Activated CD8-positive, alpha-beta memory T cell treated with anti-CD3 and anti-CD28 coated beads, Interleukin-2, amount 50 U/mL, for 48 hours (primary cell): ENCODE measurements at regions not wholly inside any gene's neighbourhood (a gene's known extent, or its start where the extent isn't known, plus 50 kb on each side); places are given as distances from the start of the nearest gene placed in this dataset.

Source experiments
- DNase-seq: peaks from one replicate; pipeline ENCODE4 v3.0.0-alpha.2; 2020

DNA sequence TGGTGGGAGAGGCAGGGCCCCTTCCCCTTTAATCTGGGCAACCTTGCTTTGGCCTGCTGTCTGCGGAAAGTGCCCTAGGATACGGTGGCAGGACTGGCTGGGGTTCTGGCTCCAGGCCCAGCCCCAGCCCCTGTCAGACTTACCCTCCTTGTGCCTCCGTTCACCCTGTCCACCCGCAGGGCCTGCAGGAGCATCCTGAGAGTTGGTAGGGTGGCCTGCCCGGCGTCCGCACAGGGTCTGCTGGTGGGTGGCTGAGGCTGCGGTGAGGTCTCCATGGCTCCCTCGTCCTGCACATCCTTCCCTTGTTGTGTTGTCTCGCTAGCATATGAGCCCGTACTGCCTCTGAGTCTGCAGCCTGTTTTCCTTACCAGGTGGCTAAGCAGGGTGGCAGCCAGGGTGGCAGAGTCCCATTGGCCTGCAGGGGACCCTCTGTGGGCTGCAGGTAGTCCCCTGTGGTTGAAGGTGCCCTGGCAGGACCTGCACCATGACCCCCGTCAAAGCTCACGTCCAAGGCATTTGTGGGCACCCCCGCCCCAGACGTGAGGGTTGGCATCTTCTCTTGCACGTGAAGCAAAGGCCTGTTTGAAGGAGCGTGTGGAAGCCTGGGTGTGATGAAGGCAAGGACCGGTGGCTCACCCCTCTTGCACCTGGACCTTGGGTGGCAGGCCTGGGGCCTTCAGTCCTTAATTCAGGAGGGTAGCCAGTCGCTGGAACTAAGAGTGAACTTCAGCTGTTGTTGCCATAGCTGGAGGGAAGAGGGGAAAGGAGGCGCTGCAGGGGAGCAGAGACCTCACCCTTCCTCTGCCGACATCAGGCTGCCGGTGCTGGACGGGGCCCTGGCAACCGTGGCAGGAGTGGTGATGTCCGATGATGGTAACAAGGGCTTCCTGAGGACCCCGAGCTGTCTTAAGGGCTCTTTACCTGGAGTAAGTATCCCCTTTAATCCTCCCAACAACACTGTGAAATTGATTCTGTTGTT is 293.7 kb downstream of the SEC14L1 start:
- DNase-seq, result peak; percentile 59

GRCh38 chr17:77435272-77436057 is 294.7 kb downstream of the SEC14L1 start:
- DNase-seq, result peak; percentile 72

- peak; percentile 56 for DNase-seq
Measured at GRCh38 chr17:77436058-77436442, 295.3 kb downstream of the SEC14L1 start.

DNA sequence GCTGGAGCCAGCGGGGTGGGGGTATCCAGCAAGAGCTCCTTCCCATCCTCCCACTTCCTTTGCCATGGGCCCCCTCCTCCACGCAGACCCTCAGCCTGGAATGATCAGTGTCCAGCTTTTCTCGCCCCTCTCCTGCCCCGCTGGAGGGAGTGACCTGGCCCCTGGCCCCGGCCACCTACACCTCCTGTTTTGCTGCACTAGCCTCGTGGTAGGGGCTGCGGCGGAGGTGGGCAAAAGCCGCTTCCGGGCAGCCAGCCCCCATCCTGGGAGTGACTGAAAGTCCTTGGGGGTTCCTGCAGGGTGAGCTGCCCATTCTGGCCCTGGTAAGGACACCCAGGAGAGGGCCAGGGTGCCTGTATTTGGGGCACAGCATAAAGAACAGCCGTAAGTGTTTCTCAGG is 295.7 kb downstream of the SEC14L1 start:
- peak; percentile 54 for DNase-seq

DNA sequence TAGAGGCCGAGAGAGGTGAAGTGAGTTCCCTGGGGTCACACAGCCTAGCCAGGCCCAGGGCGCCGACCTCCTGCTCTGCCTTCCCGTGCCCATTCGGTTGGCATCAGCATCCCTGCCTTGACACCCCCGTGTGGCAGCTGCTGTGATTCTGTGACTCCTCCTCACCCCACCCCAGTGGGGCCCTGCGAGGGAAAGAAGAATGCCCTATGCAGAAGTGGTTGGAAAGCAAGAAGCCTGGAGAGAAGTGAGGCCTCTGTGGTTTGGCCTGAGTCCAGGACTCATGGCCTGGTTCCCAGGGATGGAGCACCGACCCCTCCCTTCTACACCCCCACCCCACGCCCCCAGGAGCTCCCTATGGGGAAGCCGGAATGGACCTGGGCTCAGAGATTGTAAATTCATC is 296.2 kb downstream of the SEC14L1 start:
- DNase-seq, result peak; percentile 61

DNA sequence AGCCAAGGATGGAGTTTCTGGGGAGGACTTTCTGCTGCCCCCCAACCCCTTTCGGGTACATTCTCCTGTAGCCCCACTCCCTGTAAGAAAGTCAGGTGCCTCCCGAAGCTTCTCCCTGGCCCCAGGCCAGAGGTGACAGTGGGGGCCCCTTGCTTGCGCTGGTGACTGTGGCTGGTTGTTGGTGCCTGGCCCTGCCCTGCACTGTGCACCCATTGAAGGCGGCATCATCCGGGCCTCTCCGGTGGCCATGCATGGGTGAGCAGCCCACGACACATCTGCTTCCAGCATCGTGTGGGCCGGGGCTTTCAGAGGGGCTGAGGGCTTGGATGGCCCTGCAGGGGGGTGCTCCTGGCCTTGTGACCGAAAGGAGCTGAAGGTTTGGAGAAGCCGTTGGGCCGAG is 297.0 kb downstream of the SEC14L1 start:
- peak; percentile 57 for DNase-seq

- DNase-seq, result peak; percentile 50
Measured at GRCh38 chr17:77438241-77439188, 297.7 kb downstream of the SEC14L1 start.

GRCh38 chr17:77439189-77440018 is 298.6 kb downstream of the SEC14L1 start:
- peak; percentile 70 for DNase-seq

DNA sequence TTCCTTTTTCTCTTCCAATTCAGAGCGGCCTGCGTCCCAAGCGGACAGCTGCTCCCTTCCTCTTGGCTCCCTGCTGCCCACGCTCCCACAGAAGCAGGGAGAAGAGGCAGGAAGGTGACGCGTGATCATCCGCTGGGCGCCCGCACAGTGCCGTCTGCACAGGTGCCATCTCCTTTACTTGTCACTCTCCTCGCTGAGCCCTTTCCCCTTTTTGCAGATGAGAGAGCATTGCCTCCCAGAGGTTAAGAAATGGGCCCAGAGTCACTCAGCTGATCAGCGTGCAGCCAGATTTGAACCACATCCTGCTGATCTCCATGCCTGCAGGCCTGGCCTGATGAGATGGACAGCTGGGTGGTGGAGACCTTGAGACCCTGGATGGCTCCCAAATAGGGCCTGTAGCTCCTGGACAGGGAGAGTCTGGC is 299.8 kb downstream of the SEC14L1 start:
- peak; percentile 66 for DNase-seq

- peak; percentile 83 for DNase-seq
Measured at GRCh38 chr17:77441130-77441920, 300.6 kb downstream of the SEC14L1 start.

- DNase-seq, result no peak
Measured at GRCh38 chr17:77441940-77442339, 301.2 kb downstream of the SEC14L1 start.

- DNase-seq, result no peak
Measured at GRCh38 chr17:77442976-77443747, 302.4 kb downstream of the SEC14L1 start.

- no peak for DNase-seq
Measured at GRCh38 chr17:77443748-77444260, 303.0 kb downstream of the SEC14L1 start.

GRCh38 chr17:77444628-77444983 is 303.8 kb downstream of the SEC14L1 start:
- no peak for DNase-seq

GRCh38 chr17:77444984-77445759 is 304.4 kb downstream of the SEC14L1 start:
- DNase-seq, result peak; percentile 86

DNA sequence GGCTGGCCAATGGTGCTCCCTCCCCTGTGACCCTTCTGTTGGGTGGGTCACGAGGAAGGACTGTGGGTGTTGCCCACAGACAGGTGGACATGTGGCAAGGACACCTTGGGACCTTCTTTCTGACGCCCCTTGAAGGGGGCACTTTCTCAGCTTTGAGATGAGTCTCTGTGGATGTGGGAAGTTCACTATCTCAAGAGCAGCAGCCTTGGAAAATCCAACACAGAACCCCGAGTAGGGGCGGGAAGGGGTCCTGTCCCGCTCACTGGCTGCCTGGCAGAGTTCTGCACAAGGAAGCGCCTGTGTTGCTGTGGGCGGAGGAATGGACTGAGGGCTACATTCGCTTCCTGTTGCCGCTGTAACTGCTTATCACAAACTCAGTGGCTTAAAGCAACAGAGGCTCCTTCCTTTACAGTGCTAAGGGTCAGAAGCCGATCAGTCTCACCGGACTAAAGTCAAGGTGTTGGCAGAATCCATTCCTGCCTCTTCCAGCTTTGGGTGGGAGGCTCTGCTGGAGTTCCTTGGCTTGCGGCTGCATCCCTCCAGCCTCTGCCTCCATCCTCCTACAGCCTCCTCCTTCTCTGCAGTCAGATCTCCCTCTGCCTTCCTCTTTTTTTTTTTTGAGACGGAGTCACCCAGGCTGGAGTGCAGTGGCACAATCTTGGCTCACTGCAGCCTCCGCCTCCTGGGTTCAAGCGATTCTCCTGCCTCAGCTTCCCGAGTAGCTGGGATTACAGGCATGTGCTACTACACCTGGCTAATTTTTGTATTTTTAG is 305.2 kb downstream of the SEC14L1 start:
- DNase-seq, result peak; percentile 80

GRCh38 chr17:77446940-77447634 is 306.3 kb downstream of the SEC14L1 start:
- no peak for DNase-seq
